ENCODE measurements at regions not wholly inside any gene's neighbourhood (a gene's known extent, or its start where the extent isn't known, plus 50 kb on each side); places are given as distances from the start of the nearest gene placed in this dataset.
A peak's percentile ranks its signal among the peaks of the same experiment; 100 is the strongest.

GRCh38 chr21:28699186-28699585, 293.5 kb downstream of the LTN1 start:
- DNase-seq: no peak
- H3K9me3 ChIP-seq: no peaks in the 10 kb centered on the region
- TF ChIP-seq POLR2AphosphoS5 (IDR thresholded peaks at IDR 0.05): no peak
- TF ChIP-seq EP300 (IDR thresholded peaks at IDR 0.05): no peak
- TF ChIP-seq CTCF (IDR thresholded peaks at IDR 0.05): no peak
- no peak for TF ChIP-seq POLR2A (IDR thresholded peaks at IDR 0.05)
- 57 to 60% methylated on average over 1 of the region's 1 CpG for WGBS, 2 donors
- no peaks in the 10 kb centered on the region for H3K36me3 ChIP-seq
- no peak overlapping the region for H3K27ac ChIP-seq
- H3K27me3 ChIP-seq: no peaks in the 10 kb centered on the region
- ATAC-seq (ENCODE audit: low FRiP score in 2 of 2): no peak
- no peaks in the 10 kb centered on the region for H3K4me1 ChIP-seq
- H3K4me3 ChIP-seq: no peak overlapping the region

GRCh38 chr21:28696844-28697410, 295.8 kb downstream of the LTN1 start:
- TF ChIP-seq POLR2A (IDR thresholded peaks at IDR 0.05) (no peak), CTCF (IDR thresholded peaks at IDR 0.05) (no peak), EP300 (IDR thresholded peaks at IDR 0.05) (no peak), POLR2AphosphoS5 (IDR thresholded peaks at IDR 0.05) (no peak)
- ATAC-seq (ENCODE audit: low FRiP score in 2 of 2) (no peak), DNase-seq (peak in 1 of 2 donors; percentile 14)
- no peaks in the 10 kb centered on the region for H3K27me3 ChIP-seq
- H3K36me3 ChIP-seq: no peaks in the 10 kb centered on the region
- no peak overlapping the region for H3K27ac ChIP-seq
- H3K4me1 ChIP-seq: no peaks in the 10 kb centered on the region
- H3K9me3 ChIP-seq: no peaks in the 10 kb centered on the region
- 50 to 100% methylated on average over 1 to 2 of the region's 2 CpGs for WGBS, 2 donors
- H3K4me3 ChIP-seq: no peak overlapping the region

GRCh38 chr21:28693476-28693875, 299.2 kb downstream of the LTN1 start:
- H3K9me3 ChIP-seq: no peaks in the 10 kb centered on the region
- H3K27ac ChIP-seq: no peak overlapping the region
- H3K36me3 ChIP-seq: no peaks in the 10 kb centered on the region
- H3K4me3 ChIP-seq: no peak overlapping the region
- no peaks in the 10 kb centered on the region for H3K4me1 ChIP-seq
- WGBS, 2 donors: 86 to 93% methylated on average over 2 of the region's 2 CpGs
- DNase-seq (no peak), ATAC-seq (ENCODE audit: low FRiP score in 2 of 2) (no peak)
- TF ChIP-seq EP300 (IDR thresholded peaks at IDR 0.05): no peak
- TF ChIP-seq CTCF (IDR thresholded peaks at IDR 0.05): no peak
- TF ChIP-seq POLR2AphosphoS5 (IDR thresholded peaks at IDR 0.05): no peak
- TF ChIP-seq POLR2A (IDR thresholded peaks at IDR 0.05): no peak
- H3K27me3 ChIP-seq: no peaks in the 10 kb centered on the region

GRCh38 chr21:28690196-28690595, 302.5 kb downstream of the LTN1 start:
- ATAC-seq (ENCODE audit: low FRiP score in 2 of 2): no peak
- Histone ChIP-seq H3K4me1 (no peaks in the 10 kb centered on the region), H3K9me3 (no peaks in the 10 kb centered on the region), H3K27ac (no peak overlapping the region), H3K27me3 (no peaks in the 10 kb centered on the region), H3K4me3 (no peak overlapping the region), H3K36me3 (no peaks in the 10 kb centered on the region)
- WGBS, 2 donors: 82% methylated on average over 1 of the region's 1 CpG
- TF ChIP-seq CTCF (IDR thresholded peaks at IDR 0.05) (no peak), POLR2A (IDR thresholded peaks at IDR 0.05) (no peak), POLR2AphosphoS5 (IDR thresholded peaks at IDR 0.05) (no peak), EP300 (IDR thresholded peaks at IDR 0.05) (no peak)
- no peak for DNase-seq

GRCh38 chr21:28688381-28688780, 304.3 kb downstream of the LTN1 start:
- Histone ChIP-seq H3K27me3 (no peaks in the 10 kb centered on the region), H3K4me3 (no peak overlapping the region), H3K4me1 (no peaks in the 10 kb centered on the region), H3K27ac (no peak overlapping the region), H3K36me3 (no peaks in the 10 kb centered on the region), H3K9me3 (no peaks in the 10 kb centered on the region)
- TF ChIP-seq POLR2AphosphoS5 (IDR thresholded peaks at IDR 0.05) (no peak), POLR2A (IDR thresholded peaks at IDR 0.05) (no peak), CTCF (IDR thresholded peaks at IDR 0.05) (no peak), EP300 (IDR thresholded peaks at IDR 0.05) (no peak)
- DNase-seq (no peak), ATAC-seq (ENCODE audit: low FRiP score in 2 of 2) (no peak)
- 94 to 100% methylated on average over 1 of the region's 1 CpG for WGBS, 2 donors
